Endothelial cell of umbilical vein (primary cell): ENCODE measurements at regions not wholly inside any gene's neighbourhood (a gene's known extent, or its start where the extent isn't known, plus 50 kb on each side); places are given as distances from the start of the nearest gene placed in this dataset.

ENCODE experiments used
- EZH2 ChIP-seq: IDR thresholded peaks from 2 replicates; pipeline ENCODE4 v1.6.1; 2012; ENCODE audit warnings: borderline replicate concordance, low read depth, mild to moderate bottlenecking, moderate library complexity, low read length, inconsistent platforms; ENCODE audit not compliant: severe bottlenecking
- FOS ChIP-seq: IDR thresholded peaks from 2 replicates; pipeline ENCODE4 v1.6.1; 2011; ENCODE audit warnings: mild to moderate bottlenecking, low read length, moderate library complexity, borderline replicate concordance; ENCODE audit not compliant: insufficient read depth
- GATA2 ChIP-seq: IDR thresholded peaks from 2 replicates; pipeline ENCODE4 v1.7.0; 2011; ENCODE audit warnings: low read depth, mild to moderate bottlenecking, moderate library complexity, mixed read lengths, low read length; ENCODE audit not compliant: insufficient read length, insufficient read depth
- JUN ChIP-seq: IDR thresholded peaks from 2 replicates; pipeline ENCODE4 v1.6.1; 2011; ENCODE audit warnings: borderline replicate concordance, low read depth; ENCODE audit not compliant: insufficient read length, insufficient read depth
- MYC ChIP-seq: IDR thresholded peaks from one replicate; pipeline ENCODE4 v1.6.1; 2011; ENCODE audit warnings: mild to moderate bottlenecking, low read depth, low read length
- POLR2A ChIP-seq: IDR thresholded peaks from 2 replicates; pipeline ENCODE4 v1.6.1; 2012; ENCODE audit warnings: low read depth, mild to moderate bottlenecking, control low read depth, low read length
- POLR2AphosphoS5 ChIP-seq: IDR thresholded peaks from 2 replicates; pipeline ENCODE4 v1.6.1; 2012; ENCODE audit warnings: low read depth, mild to moderate bottlenecking, control low read depth, low read length, moderate library complexity; ENCODE audit not compliant: insufficient read depth
- TF ChIP-seq, protein P1 (sequence below), 2 donors: IDR thresholded peaks; 1 replicate in 1 of 2; 2 replicates in 1 of 2; pipeline ENCODE4 v1.5.1; 2011; ENCODE audit warnings: low read length in 2 of 2, mild to moderate bottlenecking in 2 of 2, moderate library complexity in 2 of 2, control low read depth in 1 of 2, inconsistent platforms in 1 of 2, low read depth in 1 of 2; ENCODE audit not compliant: insufficient read depth in 1 of 2; ENCODE audit errors: extremely low read depth in 1 of 2

DNA sequence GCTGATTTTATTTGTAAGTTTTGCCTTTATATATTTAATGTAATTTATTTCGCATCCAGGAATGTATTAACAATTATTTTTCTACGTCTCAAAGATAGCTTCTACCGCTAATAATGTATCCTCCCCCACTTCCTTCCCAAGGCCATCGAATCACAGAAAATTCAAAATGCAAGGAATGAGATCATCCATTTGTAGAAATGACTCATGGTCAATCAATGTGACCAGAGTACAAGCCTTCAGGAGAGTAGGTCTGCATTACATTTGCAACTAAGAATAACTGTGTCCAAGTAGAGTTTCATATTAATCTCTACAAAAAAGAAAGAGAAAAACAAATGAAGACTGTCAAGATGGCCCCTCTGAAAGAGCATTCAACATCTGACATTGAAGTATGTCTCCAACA lies 205.9 kb upstream of the PHF14 start:
- TF ChIP-seq, protein P1, sequence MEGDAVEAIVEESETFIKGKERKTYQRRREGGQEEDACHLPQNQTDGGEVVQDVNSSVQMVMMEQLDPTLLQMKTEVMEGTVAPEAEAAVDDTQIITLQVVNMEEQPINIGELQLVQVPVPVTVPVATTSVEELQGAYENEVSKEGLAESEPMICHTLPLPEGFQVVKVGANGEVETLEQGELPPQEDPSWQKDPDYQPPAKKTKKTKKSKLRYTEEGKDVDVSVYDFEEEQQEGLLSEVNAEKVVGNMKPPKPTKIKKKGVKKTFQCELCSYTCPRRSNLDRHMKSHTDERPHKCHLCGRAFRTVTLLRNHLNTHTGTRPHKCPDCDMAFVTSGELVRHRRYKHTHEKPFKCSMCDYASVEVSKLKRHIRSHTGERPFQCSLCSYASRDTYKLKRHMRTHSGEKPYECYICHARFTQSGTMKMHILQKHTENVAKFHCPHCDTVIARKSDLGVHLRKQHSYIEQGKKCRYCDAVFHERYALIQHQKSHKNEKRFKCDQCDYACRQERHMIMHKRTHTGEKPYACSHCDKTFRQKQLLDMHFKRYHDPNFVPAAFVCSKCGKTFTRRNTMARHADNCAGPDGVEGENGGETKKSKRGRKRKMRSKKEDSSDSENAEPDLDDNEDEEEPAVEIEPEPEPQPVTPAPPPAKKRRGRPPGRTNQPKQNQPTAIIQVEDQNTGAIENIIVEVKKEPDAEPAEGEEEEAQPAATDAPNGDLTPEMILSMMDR (IDR thresholded peaks at IDR 0.05; ENCODE audit: extremely low read depth in 1 of 2, insufficient read depth in 1 of 2, low read depth in 1 of 2, low read length in 2 of 2), result no peak
- no peak for TF ChIP-seq GATA2
- no peak for TF ChIP-seq POLR2AphosphoS5
- TF ChIP-seq POLR2A, result no peak
- TF ChIP-seq FOS, result no peak
- no peak for TF ChIP-seq EZH2
- TF ChIP-seq MYC, result no peak
- no peak for TF ChIP-seq JUN
